Fibroblast of mammary gland (primary cell): ENCODE measurements at regions not wholly inside any gene's neighbourhood (a gene's known extent, or its start where the extent isn't known, plus 50 kb on each side); places are given as distances from the start of the nearest gene placed in this dataset.
"Not testable (repeated sequence)": the region's sequence is repeated elsewhere in the genome, so short reads cannot be mapped to it uniquely, and the experiment has no call there.

ENCODE experiments used
- DNase-seq: peaks from one replicate; pipeline ENCODE4 v3.0.0-alpha.2; 2010; ENCODE audit warnings: low read depth
- H3K4me3 ChIP-seq: 2 replicates; pipeline ENCODE4 v1.5.1; 2011; ENCODE audit warnings: low read depth, mild to moderate bottlenecking, low read length, moderate library complexity; ENCODE audit not compliant: control insufficient read depth
- TF ChIP-seq, protein P1 (sequence below): conservative IDR thresholded peaks from 2 replicates; pipeline ENCODE4 v1.5.1; 2011; ENCODE audit warnings: low read depth, low read length, inconsistent platforms; ENCODE audit not compliant: control insufficient read depth, insufficient read depth

DNA sequence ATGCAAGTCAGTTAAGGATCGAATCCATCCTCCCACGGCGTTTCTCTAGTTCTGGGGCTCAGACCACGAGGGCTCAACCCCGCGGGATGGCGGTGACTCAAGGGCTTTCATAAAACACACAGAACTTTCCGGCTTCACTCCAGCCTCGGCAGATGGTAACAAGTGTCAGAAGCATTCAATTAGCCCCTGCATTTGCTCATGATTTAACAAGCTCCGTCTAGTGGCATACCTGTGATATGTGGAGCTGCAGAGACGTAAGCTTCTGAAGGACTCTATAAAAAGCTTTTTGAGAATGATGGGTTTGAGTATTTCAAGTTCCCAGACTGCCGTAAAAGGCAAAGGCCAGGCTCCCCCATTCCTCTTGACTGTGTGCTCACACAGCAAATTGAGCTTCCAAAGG, 91.3 kb upstream of the SEC14L1 start:
- DNase-seq = peak; percentile 10
- no peak overlapping the region for H3K4me3 ChIP-seq
- TF ChIP-seq, protein P1, sequence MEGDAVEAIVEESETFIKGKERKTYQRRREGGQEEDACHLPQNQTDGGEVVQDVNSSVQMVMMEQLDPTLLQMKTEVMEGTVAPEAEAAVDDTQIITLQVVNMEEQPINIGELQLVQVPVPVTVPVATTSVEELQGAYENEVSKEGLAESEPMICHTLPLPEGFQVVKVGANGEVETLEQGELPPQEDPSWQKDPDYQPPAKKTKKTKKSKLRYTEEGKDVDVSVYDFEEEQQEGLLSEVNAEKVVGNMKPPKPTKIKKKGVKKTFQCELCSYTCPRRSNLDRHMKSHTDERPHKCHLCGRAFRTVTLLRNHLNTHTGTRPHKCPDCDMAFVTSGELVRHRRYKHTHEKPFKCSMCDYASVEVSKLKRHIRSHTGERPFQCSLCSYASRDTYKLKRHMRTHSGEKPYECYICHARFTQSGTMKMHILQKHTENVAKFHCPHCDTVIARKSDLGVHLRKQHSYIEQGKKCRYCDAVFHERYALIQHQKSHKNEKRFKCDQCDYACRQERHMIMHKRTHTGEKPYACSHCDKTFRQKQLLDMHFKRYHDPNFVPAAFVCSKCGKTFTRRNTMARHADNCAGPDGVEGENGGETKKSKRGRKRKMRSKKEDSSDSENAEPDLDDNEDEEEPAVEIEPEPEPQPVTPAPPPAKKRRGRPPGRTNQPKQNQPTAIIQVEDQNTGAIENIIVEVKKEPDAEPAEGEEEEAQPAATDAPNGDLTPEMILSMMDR = no peak

DNA sequence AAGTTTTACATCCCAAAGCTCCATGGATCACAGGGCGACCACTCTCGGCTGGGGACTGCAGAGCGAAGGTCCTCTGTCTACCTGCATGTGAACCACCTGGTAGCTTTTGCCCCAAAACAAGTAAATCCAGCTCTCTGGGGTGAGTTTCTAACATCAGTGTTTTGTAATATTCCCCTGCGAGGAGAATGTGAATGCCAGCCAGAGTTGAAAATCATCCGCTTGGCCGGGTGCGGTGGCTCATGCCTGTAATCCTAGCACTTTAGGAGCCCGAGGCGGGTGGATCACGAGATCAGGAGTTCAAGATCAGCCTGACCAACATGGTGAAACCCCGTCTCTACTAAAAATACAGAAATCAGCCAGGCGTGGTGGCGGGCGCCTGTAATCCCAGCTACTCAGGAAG, 89.9 kb upstream of the SEC14L1 start:
- not testable (repeated sequence) for H3K4me3 ChIP-seq, DNase-seq

DNA sequence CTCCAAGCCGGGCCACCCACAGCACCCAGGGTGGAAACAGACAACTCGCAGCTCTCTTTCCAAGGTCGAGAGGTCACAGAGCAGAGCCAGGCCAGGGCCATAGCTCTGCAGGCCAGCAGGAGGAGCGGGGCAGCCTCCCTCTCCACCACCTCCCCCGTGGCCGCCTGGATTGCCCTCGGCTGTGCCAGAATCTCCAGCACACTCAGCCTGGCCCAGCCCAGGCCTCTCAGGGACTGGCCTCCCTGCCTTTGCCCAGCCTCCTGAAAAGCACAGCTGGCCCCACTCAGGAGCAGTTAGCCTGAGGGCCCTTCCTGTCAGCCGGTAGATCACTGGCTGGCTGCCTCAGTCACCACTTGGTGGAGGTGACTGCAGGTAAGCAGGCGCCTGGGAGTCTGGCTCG, 85.8 kb upstream of the SEC14L1 start:
- TF ChIP-seq, protein P1 = no peak
- DNase-seq = no peak
- H3K4me3 ChIP-seq = no peak overlapping the region

DNA sequence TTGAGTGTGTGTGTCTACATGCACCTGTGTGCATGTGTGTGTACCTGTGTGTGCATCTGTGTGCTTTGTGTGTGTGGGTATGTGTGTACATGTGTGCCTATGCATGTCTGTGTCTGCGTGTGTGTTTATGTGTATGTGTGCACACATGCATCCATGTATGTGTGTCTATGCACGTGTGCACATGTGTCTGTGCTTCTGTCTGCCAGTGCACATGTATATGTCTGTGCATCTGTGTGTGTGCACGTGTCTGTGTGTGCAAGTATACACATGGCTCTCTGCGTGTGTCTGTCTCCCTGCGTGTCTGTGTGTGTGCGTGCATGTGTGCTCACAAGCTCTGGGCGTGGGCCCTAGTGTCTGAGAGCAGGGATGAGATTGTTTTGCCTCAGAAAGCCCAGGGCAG, 85.3 kb upstream of the SEC14L1 start:
- TF ChIP-seq, protein P1 = no peak
- no peak for DNase-seq

DNA sequence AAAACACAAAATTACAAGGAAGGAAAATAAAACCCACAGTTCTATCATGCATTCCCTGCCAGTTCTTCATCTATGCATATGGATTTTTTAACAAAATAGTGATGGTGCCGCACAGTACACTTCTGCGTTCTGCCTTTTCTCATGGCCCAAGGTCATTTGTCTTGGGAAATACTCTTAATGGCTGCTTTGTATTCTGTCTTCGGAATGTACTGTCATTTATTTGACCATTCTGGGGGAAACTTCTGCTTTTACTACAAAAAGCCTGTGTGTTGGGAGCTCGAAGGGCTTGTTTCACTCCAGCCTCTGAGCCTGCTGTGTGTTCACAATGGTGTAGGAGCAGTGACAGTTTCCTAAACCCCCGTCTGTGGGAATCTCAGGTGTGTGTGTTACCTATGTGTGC, 82.8 kb upstream of the SEC14L1 start:
- no peak overlapping the region for H3K4me3 ChIP-seq
- DNase-seq = no peak
- TF ChIP-seq, protein P1 = no peak

More for the DNA sequence above, 85.3 kb upstream of the SEC14L1 start:
- no peak overlapping the region for H3K4me3 ChIP-seq

DNA sequence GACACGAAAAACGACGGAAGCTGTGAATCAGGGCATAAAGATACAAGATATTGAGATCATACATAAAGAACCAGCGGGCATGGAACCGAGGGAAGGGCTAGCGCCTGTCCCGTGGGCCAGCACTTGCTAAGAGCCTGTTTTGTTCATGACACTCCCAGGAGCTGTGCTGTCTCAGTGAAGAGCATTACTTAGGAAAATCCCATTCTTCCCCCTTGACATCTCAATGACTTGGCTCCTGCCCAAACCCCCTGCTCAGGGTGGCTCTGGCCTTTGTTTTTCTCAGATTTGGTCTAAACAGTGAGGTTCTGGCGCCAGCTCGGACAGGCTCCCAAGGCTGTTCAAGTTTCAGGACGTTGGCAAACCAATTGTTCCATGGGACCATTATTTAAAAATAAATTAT, 79.1 kb upstream of the SEC14L1 start:
- H3K4me3 ChIP-seq = no peak overlapping the region
- TF ChIP-seq, protein P1 = no peak
- no peak for DNase-seq

DNA sequence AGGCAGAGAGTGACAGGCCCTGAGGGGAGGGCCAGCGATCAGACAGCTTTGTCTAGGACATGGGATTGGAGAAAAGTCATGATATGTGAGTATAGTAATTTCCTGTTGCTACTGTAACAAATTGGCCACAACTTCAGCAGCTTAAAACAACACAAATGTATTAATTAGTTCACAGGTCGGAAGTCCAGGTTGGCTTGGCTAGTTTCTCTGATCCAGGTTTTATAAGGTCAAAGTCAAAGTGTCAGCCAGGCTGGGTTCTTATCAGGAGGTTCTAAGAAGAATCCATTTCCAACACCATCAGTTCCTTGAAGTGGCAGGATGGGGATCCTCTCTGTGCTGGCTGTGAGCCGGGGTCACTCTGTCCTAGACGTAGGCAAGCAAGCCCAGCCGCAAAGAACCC, 76.2 kb upstream of the SEC14L1 start:
- TF ChIP-seq, protein P1 = no peak
- DNase-seq = no peak
- H3K4me3 ChIP-seq = no peak overlapping the region
